ENCODE measurements at regions not wholly inside any gene's neighbourhood (a gene's known extent, or its start where the extent isn't known, plus 50 kb on each side); places are given as distances from the start of the nearest gene placed in this dataset.

DNA sequence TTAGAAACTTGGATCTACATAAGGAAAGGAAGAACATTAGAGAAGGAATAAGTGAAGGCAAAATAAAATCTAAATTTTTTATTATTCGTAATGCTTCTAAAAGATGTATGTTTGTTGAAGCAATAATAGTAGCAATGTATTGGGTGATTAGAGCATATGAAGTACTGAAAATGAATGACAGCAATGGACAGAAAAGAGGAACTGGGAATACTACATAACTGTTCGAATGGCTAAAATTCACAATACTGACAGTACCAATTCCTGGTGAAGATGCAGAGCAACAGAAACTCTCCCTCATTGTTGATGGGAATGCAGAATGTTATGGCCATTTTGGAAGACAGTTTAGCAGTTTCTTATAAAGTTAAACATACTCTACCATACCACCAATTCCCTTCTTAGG, 177.3 kb upstream of the SPEF2 start:
- Histone ChIP-seq H2BK15ac (ENCODE audit: low read depth, low read length) (no peak overlapping the region), H3K9me3 (ENCODE audit: control insufficient read depth, insufficient read depth, low read length) (no peaks in the 10 kb centered on the region), H3K23ac (ENCODE audit: low read depth, low read length) (no peak overlapping the region), H3K4me3 (ENCODE audit: insufficient read depth, low read depth, low read length) (no peak overlapping the region), H2BK120ac (ENCODE audit: low read depth, low read length) (no peak overlapping the region), H3K14ac (replicated peaks; ENCODE audit: low read depth, low read length) (no peak overlapping the region), H3K9me1 (ENCODE audit: insufficient read depth, low read length) (no peaks in the 10 kb centered on the region), H3K4ac (ENCODE audit: low read depth, low read length) (no peak overlapping the region), H2AK5ac (ENCODE audit: low read depth, low read length) (no peak overlapping the region), H4K20me1 (ENCODE audit: insufficient read depth, low read length) (no peaks in the 10 kb centered on the region), H3K18ac (ENCODE audit: low read depth, low read length) (no peak overlapping the region), H2AK9ac (replicated peaks; ENCODE audit: low read depth, low read length, poor library complexity) (no peak overlapping the region), H4K8ac (ENCODE audit: low read depth in 2 of 2, low read length in 2 of 2) (no peak overlapping the region), H2BK5ac (ENCODE audit: low read depth, low read length, poor library complexity, severe bottlenecking) (no peak overlapping the region), H3K27ac (ENCODE audit: insufficient read depth, low read length) (no peak overlapping the region), H3K79me1 (ENCODE audit: low read depth in 1 of 2, low read length in 2 of 2) (no peaks in the 10 kb centered on the region), H2AFZ (replicated peaks; ENCODE audit: low read length, poor library complexity) (no peak overlapping the region), H3K9ac (ENCODE audit: low read depth, low read length) (no peak overlapping the region), H3K56ac (ENCODE audit: extremely low read depth, insufficient read depth, low read length) (no peak overlapping the region), H3K4me1 (ENCODE audit: control insufficient read depth, insufficient read depth, low read length) (no peaks in the 10 kb centered on the region), H3K27me3 (ENCODE audit: control insufficient read depth, insufficient read depth, low read length) (no peaks in the 10 kb centered on the region), H3K36me3 (ENCODE audit: control insufficient read depth, insufficient read depth, low read length) (no peaks in the 10 kb centered on the region), H4K5ac (ENCODE audit: low read depth, low read length) (no peak overlapping the region), H2BK20ac (ENCODE audit: low read depth, low read length) (no peak overlapping the region), H3K4me2 (ENCODE audit: low read depth, low read length) (no peak overlapping the region), H4K91ac (ENCODE audit: insufficient read depth, low read depth, low read length) (no peak overlapping the region)
- in situ Hi-C loops (cut with MboI; ENCODE audit: low sequenced_read_pairs) (no loop called here), dilution Hi-C loops (cut with HindIII; ENCODE audit: low sequenced_read_pairs, unreplicated experiment) (no loop called here), intact Hi-C loops (cut with micrococcal nuclease) (no loop called here)
- ChIA-PET POLR2A (ENCODE audit: unreplicated experiment) (no interaction called here), CTCF (no interaction called here)
- no TSS peak for BruUV-seq (replicated peaks)
- TF ChIP-seq MAZ (IDR thresholded peaks at IDR 0.05; ENCODE audit: borderline replicate concordance, low read depth, low read length) (no peak), MAFK (IDR thresholded peaks at IDR 0.05; ENCODE audit: low read depth, low read length) (no peak), RAD21 (IDR thresholded peaks at IDR 0.05; ENCODE audit: low read length) (no peak), RCOR1 (IDR thresholded peaks at IDR 0.05; ENCODE audit: insufficient replicate concordance, low read length) (no peak), MXI1 (IDR thresholded peaks at IDR 0.05; ENCODE audit: borderline replicate concordance, low read depth, low read length) (no peak), RFX5 (IDR thresholded peaks at IDR 0.05; ENCODE audit: low read depth, low read length) (no peak), CHD1 (IDR thresholded peaks at IDR 0.05; ENCODE audit: low read depth, low read length) (no peak), POLR2A (IDR thresholded peaks at IDR 0.05; ENCODE audit: low read depth, low read length) (no peak), BHLHE40 (IDR thresholded peaks at IDR 0.05; ENCODE audit: low read depth, low read length) (no peak)
- TF ChIP-seq, protein P1, sequence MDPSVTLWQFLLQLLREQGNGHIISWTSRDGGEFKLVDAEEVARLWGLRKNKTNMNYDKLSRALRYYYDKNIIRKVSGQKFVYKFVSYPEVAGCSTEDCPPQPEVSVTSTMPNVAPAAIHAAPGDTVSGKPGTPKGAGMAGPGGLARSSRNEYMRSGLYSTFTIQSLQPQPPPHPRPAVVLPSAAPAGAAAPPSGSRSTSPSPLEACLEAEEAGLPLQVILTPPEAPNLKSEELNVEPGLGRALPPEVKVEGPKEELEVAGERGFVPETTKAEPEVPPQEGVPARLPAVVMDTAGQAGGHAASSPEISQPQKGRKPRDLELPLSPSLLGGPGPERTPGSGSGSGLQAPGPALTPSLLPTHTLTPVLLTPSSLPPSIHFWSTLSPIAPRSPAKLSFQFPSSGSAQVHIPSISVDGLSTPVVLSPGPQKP (IDR thresholded peaks at IDR 0.05; ENCODE audit: borderline replicate concordance, low read depth, low read length) = no peak
- TF ChIP-seq, protein P2, sequence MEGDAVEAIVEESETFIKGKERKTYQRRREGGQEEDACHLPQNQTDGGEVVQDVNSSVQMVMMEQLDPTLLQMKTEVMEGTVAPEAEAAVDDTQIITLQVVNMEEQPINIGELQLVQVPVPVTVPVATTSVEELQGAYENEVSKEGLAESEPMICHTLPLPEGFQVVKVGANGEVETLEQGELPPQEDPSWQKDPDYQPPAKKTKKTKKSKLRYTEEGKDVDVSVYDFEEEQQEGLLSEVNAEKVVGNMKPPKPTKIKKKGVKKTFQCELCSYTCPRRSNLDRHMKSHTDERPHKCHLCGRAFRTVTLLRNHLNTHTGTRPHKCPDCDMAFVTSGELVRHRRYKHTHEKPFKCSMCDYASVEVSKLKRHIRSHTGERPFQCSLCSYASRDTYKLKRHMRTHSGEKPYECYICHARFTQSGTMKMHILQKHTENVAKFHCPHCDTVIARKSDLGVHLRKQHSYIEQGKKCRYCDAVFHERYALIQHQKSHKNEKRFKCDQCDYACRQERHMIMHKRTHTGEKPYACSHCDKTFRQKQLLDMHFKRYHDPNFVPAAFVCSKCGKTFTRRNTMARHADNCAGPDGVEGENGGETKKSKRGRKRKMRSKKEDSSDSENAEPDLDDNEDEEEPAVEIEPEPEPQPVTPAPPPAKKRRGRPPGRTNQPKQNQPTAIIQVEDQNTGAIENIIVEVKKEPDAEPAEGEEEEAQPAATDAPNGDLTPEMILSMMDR (conservative IDR thresholded peaks at IDR 0.05; ENCODE audit: low read depth, low read length) = no peak
- ATAC-seq (ENCODE audit: low read depth) = no peak
- no CpG with 5 or more reads among the region's 2 CpGs for WGBS, 2 experiments (ENCODE audit: extremely low coverage in 2 of 2, insufficient read length in 1 of 2)
- DNase-seq = no peak

Measured in IMR-90 (cell line).